NOMO-1 treated with DMSO at 0.1 percent for 48 hours (cell line): ENCODE measurements at regions not wholly inside any gene's neighbourhood (a gene's known extent, or its start where the extent isn't known, plus 50 kb on each side); places are given as distances from the start of the nearest gene placed in this dataset.

Source experiments
- DNase-seq: peaks from one replicate; lab custom pipeline; 2025; ENCODE audit not compliant: unreplicated experiment; lab: John Stamatoyannopoulos, UW

DNA sequence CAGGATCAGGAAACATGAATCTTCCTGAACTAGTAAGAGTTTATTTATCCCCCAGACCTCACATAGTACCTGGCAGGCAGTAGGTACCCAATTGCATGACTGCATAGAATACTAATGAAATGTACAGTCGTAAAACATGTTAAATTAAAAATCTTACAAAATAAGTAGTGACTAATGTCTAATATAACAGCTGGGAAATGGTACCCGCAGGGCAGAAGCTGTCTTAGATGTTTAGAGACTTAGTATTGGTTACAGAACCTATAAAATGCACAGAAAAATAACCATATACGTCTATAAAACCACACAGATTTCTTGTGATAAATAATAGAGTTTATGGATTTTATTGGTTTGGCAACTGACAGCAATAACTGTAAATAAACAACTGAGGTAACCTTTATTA is 139.1 kb upstream of the GMDS start:
- no peak for DNase-seq

DNA sequence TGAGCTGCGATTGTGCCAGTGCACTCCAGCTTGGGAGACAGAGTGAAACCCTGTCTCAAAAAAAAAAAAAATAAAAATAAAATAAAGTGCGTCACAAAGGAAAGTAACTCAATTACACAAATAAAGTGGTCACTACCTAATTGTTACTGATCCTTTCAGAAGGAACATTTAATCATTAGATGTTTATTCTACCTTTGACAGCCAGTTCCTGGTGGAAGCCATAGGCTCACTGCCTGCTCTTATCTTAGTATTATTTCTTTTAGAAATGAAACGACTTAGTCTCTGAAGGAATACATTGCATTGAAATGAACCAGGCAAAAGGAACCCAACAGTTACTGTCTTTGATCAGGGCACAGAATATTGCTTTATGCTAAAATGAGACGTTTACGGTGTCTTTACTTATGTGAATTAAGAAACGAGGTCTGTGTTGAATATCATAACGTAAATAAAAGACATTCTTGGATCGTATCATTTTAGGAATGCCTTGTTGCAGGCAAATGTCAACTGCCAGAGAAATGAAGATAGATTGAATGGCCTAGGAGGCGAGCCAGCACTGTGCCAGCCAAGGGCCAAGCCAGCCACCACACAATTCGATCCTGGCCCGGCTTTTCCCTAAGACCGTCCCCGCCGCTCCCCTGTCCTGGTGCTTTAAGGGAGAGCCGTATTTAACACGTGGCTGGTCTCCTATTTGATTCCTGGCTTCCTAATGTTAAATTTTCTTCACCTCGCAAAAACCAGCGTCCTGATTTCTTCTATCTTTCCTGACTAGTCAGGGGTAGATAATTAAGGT is 136.7 kb upstream of the GMDS start:
- DNase-seq: no peak

DNA sequence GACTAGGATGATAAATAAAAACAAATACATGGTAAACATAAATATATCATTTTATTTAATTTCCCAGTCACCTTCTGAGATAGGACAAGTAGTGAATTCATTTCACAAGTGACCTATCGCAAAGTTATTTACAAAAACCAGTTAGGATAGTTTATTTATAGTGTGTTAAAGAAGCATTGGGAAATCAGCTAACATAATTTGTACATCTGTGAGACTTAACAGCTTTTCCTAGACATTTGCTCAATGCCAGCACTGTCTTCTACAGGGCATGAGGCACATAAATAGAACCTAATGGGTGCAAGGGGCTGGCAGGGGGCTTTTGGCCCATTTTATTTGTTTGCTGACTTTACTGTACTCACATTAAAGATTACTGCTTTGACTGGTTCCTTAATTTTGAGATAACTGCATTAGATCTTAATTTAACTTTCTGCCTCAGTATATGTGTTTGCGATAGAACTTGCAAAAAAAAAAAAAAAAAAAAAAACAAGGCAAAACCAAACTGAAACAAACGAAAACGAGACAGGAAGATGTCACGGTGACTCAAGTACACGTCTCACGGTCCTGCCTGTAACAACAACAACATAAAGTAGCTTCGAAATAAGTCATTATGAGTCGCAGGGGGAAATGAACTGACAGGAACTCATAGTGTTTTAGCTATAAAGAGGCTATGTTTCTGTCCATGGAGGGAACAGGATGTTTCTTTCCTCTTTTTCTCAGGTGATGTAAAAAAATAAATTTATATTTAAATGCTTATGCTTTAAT is 133.7 kb upstream of the GMDS start:
- DNase-seq: peak; percentile 67

DNA sequence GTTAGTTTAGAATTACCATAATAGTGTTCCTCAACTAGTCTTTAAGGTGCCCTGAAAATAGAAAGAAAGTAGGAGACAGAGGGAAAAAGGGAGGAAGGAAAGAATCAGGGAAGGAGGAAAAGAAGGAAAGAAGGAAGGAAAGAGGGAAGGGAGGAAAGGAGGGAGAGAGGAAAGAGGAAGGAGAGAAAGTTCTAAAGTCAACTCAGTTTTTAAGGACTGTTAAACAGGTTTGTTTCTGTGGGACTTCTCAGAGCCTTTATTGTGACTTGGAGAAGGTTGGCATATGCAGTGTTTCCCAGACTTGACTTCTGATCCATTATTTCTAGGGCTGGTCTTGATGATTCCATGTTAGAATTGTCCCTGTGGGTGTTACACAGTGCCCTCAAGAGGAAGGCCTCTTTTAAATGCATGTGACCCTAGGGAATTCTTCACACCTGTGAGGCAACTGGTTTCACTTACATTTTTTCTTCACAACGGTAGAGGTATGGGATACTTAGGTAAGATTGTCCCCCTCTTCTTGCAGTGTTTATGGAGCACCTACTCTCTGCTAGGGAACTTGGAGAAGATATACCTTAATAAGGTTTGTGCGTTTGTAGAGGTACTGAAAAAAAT is 132.7 kb upstream of the GMDS start:
- no peak for DNase-seq

DNA sequence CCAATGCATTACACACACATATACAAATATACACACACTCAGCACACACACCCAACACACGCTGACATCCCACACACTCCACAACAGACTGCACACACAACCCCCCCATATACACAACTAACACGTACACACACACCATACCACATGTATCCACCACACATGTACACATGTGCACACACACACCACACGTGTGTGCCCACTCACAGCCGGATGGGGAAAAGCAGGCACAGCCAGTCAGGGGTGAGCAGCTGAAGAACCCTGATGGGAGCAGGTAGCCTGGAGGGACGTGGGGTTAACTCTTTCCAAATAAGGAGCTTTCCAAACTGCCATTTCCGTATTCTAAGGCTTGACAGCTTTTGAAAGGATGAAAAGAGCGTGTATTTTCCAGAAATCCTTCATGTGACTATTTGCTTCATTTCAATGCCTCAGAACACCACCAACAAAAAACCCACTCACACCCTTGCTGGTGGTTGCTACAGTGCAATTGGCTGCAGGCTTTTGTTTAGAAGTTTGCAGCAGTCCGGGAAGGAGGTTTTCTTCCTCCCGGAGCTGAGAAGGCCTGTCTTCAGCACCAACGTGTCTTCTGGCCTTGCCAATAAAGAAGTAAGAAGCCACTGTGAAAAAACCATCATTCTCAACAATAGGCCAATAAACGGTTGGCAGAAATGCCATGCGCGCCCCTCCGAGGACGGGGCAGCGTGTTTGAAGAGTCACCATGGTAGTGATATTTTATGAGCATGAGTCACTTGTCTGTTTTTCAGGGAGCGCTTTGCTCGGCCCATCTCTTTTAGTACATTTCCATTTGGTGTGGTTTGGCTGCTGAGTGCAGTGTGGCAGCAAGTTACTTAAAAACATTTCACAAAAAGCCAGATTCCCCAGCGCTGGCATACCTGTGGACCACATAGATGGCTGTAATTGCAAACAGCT is 131.3 kb upstream of the GMDS start:
- DNase-seq: peak; percentile 33

DNA sequence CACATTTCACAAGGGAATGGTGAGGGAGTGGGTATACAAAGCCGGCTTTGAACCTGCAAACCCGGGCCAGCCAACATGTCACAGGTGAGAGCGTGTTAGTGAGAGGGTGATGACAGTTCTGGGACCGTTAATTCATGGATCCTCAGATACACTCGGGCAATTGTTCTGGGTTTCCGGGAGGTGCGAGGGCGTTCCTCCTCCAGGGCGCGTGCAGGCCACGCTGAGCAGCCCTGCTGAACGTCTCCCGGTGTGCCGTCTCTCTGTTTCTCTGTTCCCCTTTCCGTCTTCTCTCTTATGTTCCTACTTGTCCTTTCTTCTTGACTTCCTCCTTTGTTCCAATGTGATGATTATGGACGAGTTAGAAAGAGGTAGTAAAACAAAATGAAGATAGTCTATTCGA is 130.0 kb upstream of the GMDS start:
- DNase-seq: peak; percentile 78

DNA sequence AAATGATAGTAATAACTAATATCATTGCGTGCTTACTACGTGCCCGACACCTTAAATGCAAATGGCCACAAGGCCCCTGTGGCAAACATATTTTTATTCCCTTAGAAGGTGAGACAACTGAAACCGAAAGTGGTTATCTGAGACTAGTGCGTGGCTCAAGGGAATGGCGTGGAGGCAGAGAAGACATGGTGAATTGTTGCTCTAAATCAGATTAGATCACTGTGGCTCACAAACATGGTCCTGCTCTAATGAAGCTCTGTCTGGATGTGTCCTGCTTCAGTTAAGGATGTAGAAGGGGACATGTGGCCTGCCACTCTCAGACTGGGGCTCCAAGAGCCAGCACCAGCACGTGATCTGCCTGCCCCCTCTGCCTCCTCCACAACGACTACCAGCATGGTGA is 124.2 kb upstream of the GMDS start:
- no peak for DNase-seq

DNA sequence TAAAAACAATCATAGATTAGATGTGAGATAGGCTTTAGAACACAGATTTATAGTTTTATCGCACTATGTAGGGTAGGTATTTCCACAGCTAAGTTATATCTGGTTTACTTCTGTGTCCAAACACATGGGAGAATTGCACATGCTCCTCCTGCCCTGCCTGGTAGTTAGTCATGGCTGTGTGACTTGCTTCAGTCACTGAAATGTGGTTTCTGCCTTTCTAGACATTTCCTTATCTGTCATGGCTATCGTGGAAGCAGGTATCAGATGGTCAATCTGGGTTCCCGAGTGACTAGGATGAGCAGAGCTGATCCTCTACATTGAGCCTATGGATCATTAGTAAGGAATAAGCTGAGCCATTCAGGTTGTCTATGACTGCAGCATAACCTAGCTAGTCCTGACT is 117.8 kb upstream of the GMDS start:
- no peak for DNase-seq

DNA sequence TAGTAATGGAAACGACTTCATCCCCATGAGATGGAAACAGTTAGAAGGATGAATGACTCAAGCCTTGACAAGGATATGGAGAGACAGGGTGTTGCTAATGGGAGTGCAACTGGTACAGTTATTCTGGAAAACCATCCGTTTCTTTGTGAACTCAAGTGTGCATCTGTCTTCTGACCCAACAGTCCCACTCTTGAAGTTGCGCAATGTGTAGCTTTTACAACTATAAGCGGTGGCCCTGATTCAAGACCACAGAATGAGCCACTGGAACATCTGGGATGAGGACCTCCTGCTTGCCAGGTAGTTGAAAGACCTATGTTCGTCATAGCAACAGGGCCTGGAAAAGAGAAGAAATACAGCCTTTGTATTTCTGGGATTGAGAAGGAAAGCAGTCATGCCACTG is 115.8 kb upstream of the GMDS start:
- DNase-seq: no peak

DNA sequence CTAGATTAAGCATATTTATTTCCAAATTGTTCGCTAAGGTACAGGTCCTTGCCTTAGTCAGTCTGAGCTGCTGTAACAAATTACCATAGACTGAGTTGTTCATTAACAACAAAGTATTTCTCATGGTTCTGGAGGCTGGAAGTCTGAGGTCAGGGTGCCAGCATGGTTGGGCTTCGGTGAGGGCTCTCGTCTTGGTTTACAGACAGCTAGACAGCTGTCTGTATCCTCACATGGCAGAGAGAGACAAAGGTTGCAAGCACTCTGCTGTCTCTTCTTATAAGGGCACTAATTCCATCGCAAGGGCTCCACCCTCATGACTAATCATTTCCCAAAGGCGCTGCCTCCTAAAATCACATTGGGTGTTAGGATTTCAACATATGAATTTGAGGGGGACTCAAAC is 115.3 kb upstream of the GMDS start:
- DNase-seq: no peak

DNA sequence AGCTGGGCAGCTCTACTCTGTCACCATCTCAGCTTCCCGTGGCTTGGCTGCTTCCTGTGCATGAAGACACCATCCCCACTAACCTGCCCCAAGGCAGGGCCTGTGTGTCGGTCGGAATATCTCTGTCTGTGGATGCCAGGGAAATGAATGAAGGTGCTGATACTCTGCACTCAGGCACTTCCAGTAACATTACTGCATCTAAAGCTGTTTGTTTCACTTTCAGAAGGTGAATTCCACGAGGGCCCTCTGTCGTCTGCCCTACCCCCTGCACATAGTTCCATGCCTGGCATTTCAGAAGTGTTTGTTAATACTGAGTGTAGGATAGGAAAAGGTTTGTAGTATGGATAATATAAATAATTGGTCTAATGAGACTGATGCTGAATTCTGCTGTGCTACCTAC is 114.7 kb upstream of the GMDS start:
- DNase-seq: no peak

DNA sequence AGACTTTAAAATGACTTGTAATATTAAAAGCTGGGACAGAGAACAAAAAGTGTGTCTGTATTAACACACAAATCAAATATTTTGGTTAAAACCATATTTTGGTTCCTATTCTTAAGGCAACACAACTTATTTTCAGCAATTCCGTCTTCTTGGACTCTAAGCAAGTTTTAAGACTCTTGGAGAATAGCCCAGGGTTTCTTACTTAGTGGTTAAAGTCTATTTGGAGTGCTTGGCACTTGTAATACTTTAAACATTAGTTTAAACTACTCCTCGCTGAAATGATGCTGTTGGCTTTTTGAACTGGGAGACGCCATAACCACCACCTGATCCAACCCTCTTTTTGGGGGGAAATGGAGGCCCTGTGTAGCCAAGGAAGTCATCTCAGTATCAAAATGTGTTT is 109.7 kb upstream of the GMDS start:
- DNase-seq: no peak

DNA sequence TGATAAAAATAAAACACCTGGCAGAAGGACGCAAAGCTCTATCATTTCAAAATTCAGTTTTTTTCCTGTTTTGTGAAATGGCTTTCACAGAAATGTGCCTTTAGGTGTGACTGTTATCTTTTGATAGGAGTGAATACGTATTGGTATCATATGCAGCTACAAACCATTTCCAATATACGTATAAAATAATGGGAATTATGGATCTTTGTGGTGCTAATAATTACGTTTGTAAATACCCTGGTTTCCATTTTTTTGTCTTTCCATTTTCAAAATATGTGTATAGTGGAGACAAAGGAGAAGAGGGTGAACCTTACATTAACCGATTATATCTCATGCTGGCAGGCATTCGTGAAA is 108.7 kb upstream of the GMDS start:
- DNase-seq: no peak

DNA sequence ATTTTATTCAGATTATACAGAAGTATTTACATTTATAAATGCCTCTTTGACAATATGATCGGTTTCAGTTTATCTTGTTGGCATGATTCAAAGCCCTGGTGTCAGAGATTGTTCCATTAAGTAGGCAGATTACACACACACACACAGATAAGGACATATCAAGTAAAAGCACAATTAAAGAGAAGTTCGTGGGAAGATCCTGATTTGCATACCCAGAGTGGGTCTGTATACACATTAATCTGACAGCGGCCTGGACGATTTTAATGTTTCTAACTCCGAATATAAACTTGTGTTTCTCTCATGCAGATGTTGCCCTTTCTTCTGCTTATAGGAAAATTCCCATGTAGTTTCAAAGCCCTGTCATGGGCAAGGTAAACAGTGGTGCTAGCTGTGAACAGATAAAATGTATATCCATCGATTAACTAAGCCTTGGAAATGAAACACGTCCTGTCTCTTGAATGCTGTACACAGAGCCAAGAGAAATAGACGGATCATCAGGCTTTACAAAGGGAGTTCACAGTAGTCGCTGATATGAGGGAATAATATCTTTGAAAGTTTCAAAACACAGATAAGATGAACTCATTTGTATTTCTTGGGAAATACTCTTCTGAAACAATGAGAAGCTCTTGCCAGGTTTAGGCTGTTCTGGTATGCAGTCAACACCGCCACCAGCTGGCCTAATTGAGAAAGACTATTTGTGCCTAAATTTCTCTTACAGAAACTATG is 108.2 kb upstream of the GMDS start:
- DNase-seq: peak; percentile 69

DNA sequence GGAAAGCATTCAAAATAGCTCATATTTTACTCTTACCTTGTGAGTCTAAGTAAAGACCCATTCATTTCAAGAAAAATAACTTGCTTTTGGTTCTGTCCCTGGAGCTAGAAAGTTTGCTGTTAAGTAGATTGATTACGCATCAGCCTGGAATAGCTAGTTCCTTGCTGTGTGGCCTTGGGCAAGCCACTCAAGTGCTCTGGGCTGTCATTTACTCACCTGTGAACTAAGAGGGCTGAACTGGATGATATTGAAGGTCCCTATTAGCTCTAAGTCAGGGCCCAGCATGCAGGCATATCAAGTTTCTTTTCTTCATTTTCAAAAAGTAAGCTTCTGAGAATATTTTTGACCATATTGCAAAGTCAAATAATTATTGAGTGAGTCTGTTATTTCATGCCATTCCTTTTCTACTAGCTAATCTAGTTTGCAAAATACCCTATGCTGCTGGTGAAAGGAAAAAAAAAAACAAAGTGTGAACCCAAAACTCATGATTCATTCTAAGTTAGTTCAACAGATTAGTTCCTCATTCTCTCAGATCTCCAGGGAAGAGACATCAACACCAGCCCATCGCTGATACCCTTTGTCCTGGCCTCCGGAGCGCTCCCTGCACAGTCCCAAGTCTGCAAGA is 106.5 kb upstream of the GMDS start:
- DNase-seq: peak; percentile 67

DNA sequence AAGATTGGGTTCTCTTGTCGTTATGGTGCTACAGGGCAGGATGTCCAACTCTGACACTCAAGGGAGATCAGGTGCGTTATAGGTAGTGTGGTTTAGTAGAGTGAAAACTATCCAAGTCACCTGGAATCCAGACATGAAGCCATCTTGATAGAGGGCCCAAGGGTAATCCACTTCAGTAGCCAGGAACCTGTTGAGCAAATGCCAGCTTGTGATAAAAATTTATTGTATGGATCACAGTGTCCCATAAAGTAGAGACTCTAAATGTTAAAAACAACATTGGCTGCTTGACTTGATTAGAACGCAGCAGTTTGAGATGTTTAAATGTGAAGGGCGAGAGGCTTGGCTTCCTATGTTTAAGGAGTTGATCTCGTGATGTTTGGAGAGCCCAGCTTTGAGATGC is 105.7 kb upstream of the GMDS start:
- no peak for DNase-seq

DNA sequence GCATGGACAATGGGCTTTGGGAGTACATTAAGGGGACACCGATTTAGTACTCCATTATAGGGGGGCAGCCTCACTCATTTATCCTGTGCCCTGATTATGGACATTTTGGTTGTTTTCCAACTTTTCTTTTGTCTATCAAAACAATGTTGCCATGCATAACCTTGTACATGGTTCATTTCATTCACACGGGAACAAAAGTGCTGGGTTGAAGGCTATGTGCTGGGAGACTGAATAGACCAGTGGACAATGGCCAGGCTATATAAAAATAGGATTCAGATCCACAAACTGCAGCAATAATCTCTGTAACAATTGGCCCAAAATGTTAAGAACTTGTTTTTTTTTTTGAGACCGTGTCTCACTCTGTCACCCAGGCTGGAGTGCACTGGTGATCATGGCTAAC is 100.7 kb upstream of the GMDS start:
- no peak for DNase-seq

DNA sequence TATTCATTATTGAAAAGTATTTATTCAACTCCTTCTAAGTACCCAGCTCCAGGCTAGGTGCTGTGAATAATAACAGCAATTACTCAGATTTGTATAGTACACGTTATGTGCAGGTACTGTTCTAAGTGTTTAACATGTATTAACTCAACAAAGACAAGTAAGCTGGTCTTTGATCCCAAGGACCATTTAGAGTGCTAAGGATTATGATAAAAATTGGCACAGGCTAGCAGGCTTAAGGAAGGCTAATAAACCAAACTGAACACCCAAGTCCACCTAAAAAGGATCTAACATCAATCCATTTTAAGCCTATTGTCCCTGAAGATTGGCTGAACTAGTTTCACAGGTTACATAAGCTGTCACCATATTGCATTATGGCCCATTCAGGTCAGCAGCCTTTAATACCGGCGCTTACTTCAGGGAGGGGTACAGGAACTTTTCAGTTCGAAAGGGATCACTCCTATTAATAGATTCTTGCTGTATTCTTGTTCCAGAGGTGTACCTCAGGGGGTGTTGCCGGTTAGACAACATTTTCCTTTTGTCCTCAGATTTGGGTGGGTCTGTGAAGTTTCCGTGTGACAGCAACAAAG is 99.0 kb upstream of the GMDS start:
- no peak for DNase-seq

DNA sequence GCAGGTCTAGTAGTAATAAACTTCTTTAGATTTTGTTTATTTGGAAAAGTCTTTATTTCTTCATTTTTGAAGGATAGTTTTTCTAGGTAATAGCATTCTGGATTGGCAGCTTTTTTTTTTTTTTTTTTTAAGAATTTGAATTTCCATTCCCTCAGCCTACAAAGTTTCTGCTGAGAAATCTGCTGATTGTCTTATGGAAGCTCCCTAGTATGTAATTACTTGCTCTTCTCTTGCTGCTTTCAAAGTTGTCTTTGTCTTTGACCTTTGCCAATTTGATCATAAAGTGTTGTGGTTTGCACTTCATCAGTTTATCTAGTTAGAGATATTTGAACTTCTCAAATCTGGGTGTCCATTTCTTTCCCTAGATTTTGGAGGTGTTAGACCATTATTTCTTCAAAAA is 82.2 kb upstream of the GMDS start:
- DNase-seq: no peak
